GM19395 (cell line): ENCODE measurements at regions not wholly inside any gene's neighbourhood (a gene's known extent, or its start where the extent isn't known, plus 50 kb on each side); places are given as distances from the start of the nearest gene placed in this dataset.

ENCODE experiments used
- ATAC-seq: cut with Tn5 transposase; IDR thresholded peaks from one replicate; pipeline ENCODE4 v1.9.1; 2021; ENCODE audit warnings: mild to moderate bottlenecking, moderate library complexity; ENCODE audit not compliant: unreplicated experiment

GRCh38 chr6:11366183-11366933 is 133.9 kb upstream of the NEDD9 start:
- peak; percentile 85 for ATAC-seq

GRCh38 chr6:11364971-11365397 is 132.5 kb upstream of the NEDD9 start:
- ATAC-seq: no peak

- no peak for ATAC-seq
Observed at GRCh38 chr6:11363881-11364576, 131.6 kb upstream of the NEDD9 start.

- ATAC-seq: no peak
Observed at GRCh38 chr6:11362564-11362963, 130.1 kb upstream of the NEDD9 start.

- ATAC-seq: no peak
Observed at GRCh38 chr6:11358904-11359830, 126.7 kb upstream of the NEDD9 start.

GRCh38 chr6:11357285-11357684 is 124.8 kb upstream of the NEDD9 start:
- no peak for ATAC-seq

GRCh38 chr6:11356404-11357155 is 124.1 kb upstream of the NEDD9 start:
- no peak for ATAC-seq

GRCh38 chr6:11353921-11354389 is 121.5 kb upstream of the NEDD9 start:
- ATAC-seq: peak; percentile 74

GRCh38 chr6:11350294-11350693 is 117.8 kb upstream of the NEDD9 start:
- no peak for ATAC-seq

GRCh38 chr6:11349880-11350279 is 117.4 kb upstream of the NEDD9 start:
- no peak for ATAC-seq

GRCh38 chr6:11346516-11346915 is 114.0 kb upstream of the NEDD9 start:
- ATAC-seq: peak; percentile 68

GRCh38 chr6:11345536-11345935 is 113.1 kb upstream of the NEDD9 start:
- no peak for ATAC-seq

- no peak for ATAC-seq
Observed at GRCh38 chr6:11343963-11344723, 111.7 kb upstream of the NEDD9 start.

- no peak for ATAC-seq
Observed at GRCh38 chr6:11341867-11342266, 109.4 kb upstream of the NEDD9 start.

- ATAC-seq: no peak
Observed at GRCh38 chr6:11341303-11341702, 108.8 kb upstream of the NEDD9 start.

- no peak for ATAC-seq
Observed at GRCh38 chr6:11339380-11339779, 106.9 kb upstream of the NEDD9 start.

- ATAC-seq: no peak
Observed at GRCh38 chr6:11337306-11337705, 104.8 kb upstream of the NEDD9 start.

GRCh38 chr6:11335826-11336225 is 103.4 kb upstream of the NEDD9 start:
- no peak for ATAC-seq

- ATAC-seq: peak; percentile 66
Observed at GRCh38 chr6:11333132-11333849, 100.8 kb upstream of the NEDD9 start.
